Esophagus squamous epithelium (tissue), 5 donors: ENCODE measurements at regions not wholly inside any gene's neighbourhood (a gene's known extent, or its start where the extent isn't known, plus 50 kb on each side); places are given as distances from the start of the nearest gene placed in this dataset.

ENCODE experiments used
- DNase-seq: peaks from one replicate; lab custom pipeline; 2025; lab: John Stamatoyannopoulos, UW
- H3K27ac ChIP-seq, 4 donors: fragments of 200-600 bp; sonication (generic); one replicate each; pipeline ENCODE4 v1.5.1; 2016 to 2019; ENCODE audit warnings: mild to moderate bottlenecking in 1 of 4
- H3K27me3 ChIP-seq, 4 donors: fragments of 200-600 bp; sonication (generic); 1 replicate in 3 of 4; 2 replicates in 1 of 4; pipeline versions ENCODE4 v1.5.1 to v1.6.0; 2017 to 2021; ENCODE audit warnings: antibody characterized with exemption in 1 of 4
- H3K36me3 ChIP-seq, 3 donors: fragments of 200-600 bp; sonication (generic); one replicate each; pipeline ENCODE4 v1.5.1; 2016 to 2019
- H3K4me1 ChIP-seq, 3 donors: fragments of 200-600 bp; sonication (generic); one replicate each; pipeline ENCODE4 v1.5.1; 2017 to 2019
- H3K4me3 ChIP-seq, 4 donors: fragments of 200-600 bp; sonication (generic); 1 replicate in 3 of 4; 2 replicates in 1 of 4; pipeline ENCODE4 v1.5.1; 2016 to 2019; ENCODE audit warnings: mild to moderate bottlenecking in 2 of 4, moderate library complexity in 1 of 4
- H3K9me3 ChIP-seq, 3 donors: fragments of 200-600 bp; sonication (generic); one replicate each; pipeline ENCODE4 v1.5.1; 2016 to 2019
- POLR2A ChIP-seq, 4 donors: fragments of 450-650 bp; IDR thresholded peaks; one replicate each; pipeline ENCODE4 v1.6.1; 2017; ENCODE audit warnings: antibody characterized with exemption in 4 of 4, mild to moderate bottlenecking in 4 of 4, moderate library complexity in 3 of 4
- WGBS, 2 donors: methylation state at CpG; one replicate each; pipeline ENCODE4 v1.1.5; 2018; 5-methylcytosine and 5-hydroxymethylcytosine counted together
- intact Hi-C: fragments of 100-400 bp; cut with DNase I; formaldehyde crosslinking; loops from one replicate; pipeline ENCODE4 v1.15.0; 2022
- TF ChIP-seq, protein P1 (sequence below), 6 experiments: fragments of 450-650 bp in 4 of 6; fragments of 200-600 bp in 2 of 6; sonication (generic) in 2 of 6; IDR thresholded peaks; one replicate each; pipeline ENCODE4 v1.5.1; 2016 to 2019; ENCODE audit warnings: antibody characterized with exemption in 6 of 6, mild to moderate bottlenecking in 4 of 6, moderate library complexity in 4 of 6
- donor health status: DM: yes; HTN: yes; CAD: no.

- Histone ChIP-seq H3K4me1 (no peaks in the 10 kb centered on the region), H3K27ac (no peak overlapping the region), H3K36me3 (no peaks in the 10 kb centered on the region), H3K27me3 (no peaks in the 10 kb centered on the region), H3K9me3 (no peaks in the 10 kb centered on the region), H3K4me3 (no peak overlapping the region)
- TF ChIP-seq POLR2A (IDR thresholded peaks at IDR 0.05) = no peak
- TF ChIP-seq, protein P1, sequence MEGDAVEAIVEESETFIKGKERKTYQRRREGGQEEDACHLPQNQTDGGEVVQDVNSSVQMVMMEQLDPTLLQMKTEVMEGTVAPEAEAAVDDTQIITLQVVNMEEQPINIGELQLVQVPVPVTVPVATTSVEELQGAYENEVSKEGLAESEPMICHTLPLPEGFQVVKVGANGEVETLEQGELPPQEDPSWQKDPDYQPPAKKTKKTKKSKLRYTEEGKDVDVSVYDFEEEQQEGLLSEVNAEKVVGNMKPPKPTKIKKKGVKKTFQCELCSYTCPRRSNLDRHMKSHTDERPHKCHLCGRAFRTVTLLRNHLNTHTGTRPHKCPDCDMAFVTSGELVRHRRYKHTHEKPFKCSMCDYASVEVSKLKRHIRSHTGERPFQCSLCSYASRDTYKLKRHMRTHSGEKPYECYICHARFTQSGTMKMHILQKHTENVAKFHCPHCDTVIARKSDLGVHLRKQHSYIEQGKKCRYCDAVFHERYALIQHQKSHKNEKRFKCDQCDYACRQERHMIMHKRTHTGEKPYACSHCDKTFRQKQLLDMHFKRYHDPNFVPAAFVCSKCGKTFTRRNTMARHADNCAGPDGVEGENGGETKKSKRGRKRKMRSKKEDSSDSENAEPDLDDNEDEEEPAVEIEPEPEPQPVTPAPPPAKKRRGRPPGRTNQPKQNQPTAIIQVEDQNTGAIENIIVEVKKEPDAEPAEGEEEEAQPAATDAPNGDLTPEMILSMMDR (IDR thresholded peaks at IDR 0.05) = no peak
- no peak for DNase-seq
- 73 to 81% methylated on average over 1 of the region's 1 CpG for WGBS, 2 donors
- intact Hi-C loops = no loop called here
These were observed 207.1 kb upstream of the KYNU start for GRCh38 chr2:142670362-142670761.

DNA sequence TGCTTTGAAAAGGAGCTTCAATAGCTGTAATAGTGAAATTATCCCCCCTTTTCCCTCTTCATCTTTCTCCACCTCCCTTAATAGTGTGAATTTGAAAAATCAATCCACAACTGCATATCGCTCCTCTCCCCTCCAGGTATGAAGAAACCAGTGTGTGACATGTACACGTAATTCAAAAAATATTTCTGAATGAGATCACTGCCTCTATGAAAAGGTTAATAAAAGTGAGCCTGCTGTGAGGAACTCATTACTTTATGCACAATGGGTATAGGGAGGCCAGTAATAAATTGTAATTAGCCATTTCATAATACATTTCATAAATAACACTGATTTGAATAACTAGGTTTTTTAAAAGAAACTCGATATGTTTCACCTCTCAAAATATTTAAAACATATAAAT, 209.0 kb upstream of the KYNU start:
- no peaks in the 10 kb centered on the region for H3K27me3 ChIP-seq
- no peaks in the 10 kb centered on the region for H3K9me3 ChIP-seq
- no peak overlapping the region for H3K4me3 ChIP-seq
- no peak overlapping the region for H3K27ac ChIP-seq
- intact Hi-C loops = no loop called here
- H3K4me1 ChIP-seq = no peaks in the 10 kb centered on the region
- TF ChIP-seq, protein P1 (IDR thresholded peaks at IDR 0.05) = no peak
- TF ChIP-seq POLR2A (IDR thresholded peaks at IDR 0.05) = no peak
- no peaks in the 10 kb centered on the region for H3K36me3 ChIP-seq
- DNase-seq = no peak
- 73 to 79% methylated on average over 3 of the region's 3 CpGs for WGBS, 2 donors

DNA sequence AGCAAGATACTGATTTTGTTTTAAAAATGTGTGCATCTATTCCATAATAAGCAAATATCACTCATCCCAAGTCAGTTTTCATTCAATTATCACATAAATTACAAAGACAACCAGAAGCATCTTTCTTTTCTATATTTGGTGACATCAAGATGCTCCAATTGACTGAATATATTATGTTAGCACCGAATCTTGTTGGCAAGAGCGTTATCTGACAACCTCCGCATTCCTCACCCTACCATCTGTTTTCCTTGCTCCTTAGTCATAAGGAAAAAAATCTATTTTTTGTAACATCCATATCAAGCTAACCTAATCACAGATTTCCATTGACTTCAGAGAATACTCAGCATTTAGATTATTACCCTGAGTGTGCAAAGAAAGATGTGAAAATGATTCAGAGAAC, 212.2 kb upstream of the KYNU start:
- no peak for TF ChIP-seq POLR2A (IDR thresholded peaks at IDR 0.05)
- TF ChIP-seq, protein P1 (IDR thresholded peaks at IDR 0.05) = no peak
- Histone ChIP-seq H3K9me3 (no peaks in the 10 kb centered on the region), H3K4me3 (no peak overlapping the region), H3K27ac (no peak overlapping the region), H3K27me3 (no peaks in the 10 kb centered on the region), H3K4me1 (no peaks in the 10 kb centered on the region), H3K36me3 (no peaks in the 10 kb centered on the region)
- WGBS, 2 donors = 89 to 96% methylated on average over 3 of the region's 3 CpGs
- intact Hi-C loops = no loop called here
- no peak for DNase-seq

DNA sequence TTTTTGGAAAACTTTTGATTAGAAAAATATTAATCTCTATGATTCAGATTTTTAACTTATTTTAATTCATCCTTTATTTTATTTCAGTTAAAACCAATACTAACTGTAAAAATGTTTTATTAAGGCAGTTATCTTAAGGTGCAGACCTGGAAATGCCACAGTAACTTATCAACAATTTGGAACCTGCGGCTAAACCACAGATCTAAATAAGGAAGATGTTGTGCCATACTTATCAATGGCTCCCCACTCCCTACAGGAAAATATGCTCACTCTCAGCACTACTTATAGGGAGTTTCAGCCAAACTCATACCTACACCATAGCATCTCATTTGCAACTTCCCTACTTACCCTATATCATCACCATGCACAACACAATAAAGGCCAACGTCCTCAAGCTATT, 226.9 kb upstream of the KYNU start:
- 72 to 78% methylated on average over 2 of the region's 2 CpGs for WGBS, 2 donors

GRCh38 chr2:142649581-142649980, 227.9 kb upstream of the KYNU start:
- 87 to 89% methylated on average over 12 of the region's 12 CpGs for WGBS, 2 donors
- DNase-seq = no peak
- Histone ChIP-seq H3K27me3 (no peaks in the 10 kb centered on the region), H3K9me3 (no peaks in the 10 kb centered on the region), H3K4me3 (no peak overlapping the region), H3K36me3 (no peaks in the 10 kb centered on the region), H3K4me1 (no peaks in the 10 kb centered on the region), H3K27ac (no peak overlapping the region)
- no peak for TF ChIP-seq POLR2A (IDR thresholded peaks at IDR 0.05)
- TF ChIP-seq, protein P1 (IDR thresholded peaks at IDR 0.05) = no peak
- intact Hi-C loops = no loop called here

More for the DNA sequence above, 226.9 kb upstream of the KYNU start:
- TF ChIP-seq POLR2A (IDR thresholded peaks at IDR 0.05) = no peak
- TF ChIP-seq, protein P1 (IDR thresholded peaks at IDR 0.05) = no peak
- H3K27me3 ChIP-seq = no peaks in the 10 kb centered on the region
- intact Hi-C loops = no loop called here
- no peak overlapping the region for H3K4me3 ChIP-seq
- H3K9me3 ChIP-seq = no peaks in the 10 kb centered on the region
- H3K27ac ChIP-seq = no peak overlapping the region
- H3K4me1 ChIP-seq = no peaks in the 10 kb centered on the region
- H3K36me3 ChIP-seq = no peaks in the 10 kb centered on the region
- no peak for DNase-seq
